NCI-H345 treated with DMSO at 0.1 percent for 48 hours (cell line): ENCODE measurements at regions not wholly inside any gene's neighbourhood (a gene's known extent, or its start where the extent isn't known, plus 50 kb on each side); places are given as distances from the start of the nearest gene placed in this dataset.
"Not testable (repeated sequence)": the region's sequence is repeated elsewhere in the genome, so short reads cannot be mapped to it uniquely, and the experiment has no call there.

Source experiments
- DNase-seq: peaks from one replicate; lab custom pipeline; 2025; ENCODE audit not compliant: unreplicated experiment; lab: John Stamatoyannopoulos, UW

DNA sequence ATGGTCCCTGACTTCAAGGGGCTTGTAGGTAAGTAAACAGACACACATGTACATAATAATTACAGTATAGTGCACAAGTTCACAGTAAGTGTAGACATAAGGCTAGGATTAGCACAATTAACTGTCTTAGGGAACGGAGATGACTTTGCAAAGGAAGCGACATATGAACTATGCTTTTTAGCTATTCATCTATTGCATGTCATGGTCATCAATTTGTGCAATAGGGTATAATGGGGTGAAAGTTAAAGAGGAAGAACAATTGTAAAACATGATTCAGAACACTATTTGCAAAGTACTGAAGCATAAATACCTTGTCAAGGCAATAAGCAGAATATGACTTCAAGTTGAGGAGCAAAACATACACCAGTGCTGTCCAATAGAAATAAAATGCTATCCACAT is 112.3 kb upstream of the SLC8A1 start:
- DNase-seq = no peak

DNA sequence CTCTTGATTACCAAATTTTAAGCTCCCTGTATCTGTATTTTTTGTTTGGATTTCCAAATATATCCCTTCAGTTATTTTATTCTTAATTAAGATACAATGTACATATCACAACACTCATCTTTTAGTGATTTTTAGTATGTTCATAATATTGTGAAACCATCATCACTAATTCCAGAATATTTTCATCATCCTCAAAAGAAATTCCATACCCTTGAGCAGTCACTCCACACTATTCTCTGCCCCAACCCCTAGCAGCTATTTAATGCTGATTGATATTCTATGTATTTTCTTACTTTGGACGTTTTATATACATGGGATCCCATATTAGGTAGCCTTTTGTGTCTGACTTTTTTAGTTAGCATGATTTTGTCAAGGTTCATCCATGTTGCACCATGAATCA is 127.4 kb upstream of the SLC8A1 start:
- no peak for DNase-seq

DNA sequence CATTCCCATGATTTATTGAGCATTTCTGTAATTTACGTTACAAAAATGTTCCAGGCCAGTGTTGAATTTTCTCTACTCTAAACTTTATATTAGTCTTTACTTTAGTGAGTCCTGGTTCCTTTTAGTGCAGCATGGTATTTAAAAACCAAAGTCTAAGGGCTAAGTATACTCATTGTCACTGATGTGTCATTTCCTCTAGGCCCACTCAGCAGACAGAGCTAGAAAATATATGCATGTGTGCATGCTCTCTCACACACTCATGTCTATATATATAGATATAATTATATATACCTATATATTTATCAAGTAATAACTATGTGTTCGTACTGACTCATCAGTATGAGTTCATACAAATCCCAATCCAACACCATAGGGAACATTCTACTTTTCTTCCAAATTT is 132.5 kb upstream of the SLC8A1 start:
- DNase-seq = no peak

DNA sequence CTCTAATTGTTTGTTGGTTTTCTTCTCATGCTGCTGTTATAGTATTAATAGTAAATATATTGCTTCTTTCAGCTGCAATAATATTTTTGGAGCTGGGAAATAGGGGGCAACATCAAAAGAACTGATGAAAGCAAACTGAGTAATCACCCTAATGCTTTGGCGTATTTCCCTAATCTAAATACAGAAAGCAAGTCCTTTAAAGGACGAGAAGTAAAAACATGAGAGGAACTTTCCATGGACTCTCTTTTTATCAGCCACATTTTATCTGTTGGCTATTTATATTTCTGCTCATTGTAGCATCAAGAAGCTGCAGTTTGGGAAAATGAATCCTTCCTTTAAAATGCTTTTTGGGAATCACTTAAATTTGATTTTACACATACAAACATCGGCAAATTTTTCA is 139.9 kb upstream of the SLC8A1 start:
- no peak for DNase-seq

DNA sequence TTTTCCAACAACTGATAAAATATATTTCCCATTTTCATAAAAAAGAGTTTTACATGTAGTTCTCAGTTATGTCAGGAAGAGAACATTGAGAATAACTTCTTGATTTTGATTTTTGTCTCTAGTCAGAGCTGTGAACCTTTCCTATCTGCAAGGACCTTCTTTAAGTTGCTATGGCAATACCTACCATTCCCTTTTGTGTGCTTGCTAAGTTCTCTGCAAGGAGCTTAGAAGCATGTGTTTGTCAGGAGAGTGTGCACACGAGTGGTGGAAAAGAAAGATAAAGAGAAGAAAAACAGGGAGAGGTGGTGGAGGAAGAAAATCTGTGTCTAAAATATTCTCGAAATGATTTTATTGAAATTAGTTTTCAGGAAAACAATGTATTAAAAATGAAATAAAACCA is 140.3 kb upstream of the SLC8A1 start:
- no peak for DNase-seq

DNA sequence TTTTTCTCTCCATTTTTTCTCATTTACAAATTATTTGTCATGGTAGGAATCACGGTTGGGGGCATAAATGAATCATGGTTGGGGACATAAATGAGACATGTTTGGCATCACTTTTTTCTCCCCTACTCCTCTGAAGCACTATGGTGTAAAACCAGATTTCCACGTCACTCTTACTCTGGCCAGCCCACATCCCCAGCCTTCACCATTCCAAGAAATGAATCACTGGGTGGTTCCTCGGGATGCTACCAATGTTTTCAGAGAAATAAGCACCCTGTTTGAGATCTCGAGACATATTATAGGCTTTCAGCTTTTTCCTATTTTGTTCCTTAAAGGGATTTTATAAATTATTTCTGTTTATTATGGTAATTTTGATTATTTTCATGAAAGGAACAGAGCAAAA is 155.0 kb upstream of the SLC8A1 start:
- no peak for DNase-seq

DNA sequence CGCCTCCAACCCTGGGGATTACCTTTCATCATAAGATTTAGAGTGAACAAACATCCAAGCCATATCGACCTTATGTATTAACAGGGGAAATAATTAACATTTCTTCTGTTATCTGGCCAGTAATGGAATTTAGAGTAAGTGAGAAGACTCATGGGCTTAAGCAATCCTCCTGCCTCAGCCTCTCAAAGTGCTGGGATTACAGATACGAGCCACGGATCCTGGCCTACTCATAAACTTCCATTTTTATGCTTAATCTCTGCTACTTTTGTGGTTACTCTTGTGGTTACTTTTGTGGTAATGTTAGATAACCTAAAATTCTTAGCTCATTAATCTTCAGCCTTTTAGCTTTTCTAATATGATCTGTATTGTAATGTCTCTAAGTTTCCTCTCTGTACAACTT is 159.3 kb upstream of the SLC8A1 start:
- DNase-seq = no peak

DNA sequence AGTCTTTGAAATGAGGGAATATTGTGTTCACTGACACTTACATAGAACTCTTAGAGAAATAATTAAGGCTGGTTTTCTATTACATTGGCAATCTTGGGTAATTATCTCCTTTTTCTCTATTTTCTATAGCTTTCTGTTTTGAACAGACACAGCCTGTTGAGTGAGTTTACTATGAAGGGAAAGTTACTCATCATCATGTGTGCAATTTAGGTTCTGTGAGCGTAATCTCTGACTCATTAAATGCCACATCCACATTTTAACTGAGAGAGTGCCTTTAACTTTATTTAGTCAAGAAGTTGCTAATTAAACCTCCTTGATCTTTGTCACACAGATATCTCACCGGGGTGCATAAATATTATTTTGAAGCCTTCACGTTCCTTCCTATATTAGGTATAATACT is 174.0 kb upstream of the SLC8A1 start:
- no peak for DNase-seq

DNA sequence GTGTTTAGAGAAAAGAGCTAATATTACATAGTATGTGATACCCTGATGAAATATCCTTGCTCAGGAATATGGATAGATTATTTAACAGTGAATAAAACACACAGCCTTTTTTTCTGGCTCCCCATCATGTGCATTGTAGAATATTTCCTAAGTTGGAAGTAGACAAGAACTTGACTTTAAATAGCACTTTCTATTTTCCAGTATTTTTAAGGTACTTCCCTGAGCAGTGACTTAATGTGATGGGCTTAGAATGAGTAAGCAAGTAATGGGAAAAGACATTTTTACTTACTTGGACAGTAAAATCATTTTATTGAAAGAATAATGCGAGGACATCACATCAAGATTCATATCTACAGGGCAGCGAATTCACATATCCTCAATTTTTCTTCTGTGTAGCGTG is 176.7 kb upstream of the SLC8A1 start:
- no peak for DNase-seq

DNA sequence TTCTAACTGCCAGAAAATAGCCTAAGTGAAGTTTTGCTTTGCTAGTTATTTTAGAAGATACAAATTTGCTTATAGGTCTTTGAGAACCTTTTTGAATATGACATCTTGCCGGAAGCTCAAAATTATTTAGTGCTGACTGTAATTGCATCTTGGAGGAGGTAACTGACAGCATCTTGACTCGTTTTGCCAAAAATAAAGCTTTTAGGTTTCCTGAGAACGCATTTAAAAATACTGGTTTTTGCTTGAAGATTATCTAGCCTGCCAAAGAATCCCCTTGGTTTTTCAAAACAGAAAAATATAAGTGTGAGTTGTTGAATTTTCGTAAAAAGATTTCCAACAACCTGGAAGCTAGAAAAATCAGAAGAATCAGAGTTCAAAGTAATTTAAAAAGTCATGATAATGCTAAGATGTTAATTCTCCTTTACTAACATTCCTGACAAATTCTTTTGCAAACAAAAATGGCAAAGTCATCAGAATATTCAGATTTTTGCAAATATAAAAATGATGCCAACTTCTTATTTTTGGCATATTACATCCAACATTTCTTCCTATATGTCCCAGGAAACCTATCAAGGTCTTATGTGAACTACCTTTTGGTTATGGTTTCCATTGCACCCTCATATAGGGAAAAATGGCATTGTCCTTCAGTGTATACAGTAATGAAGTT is 178.0 kb upstream of the SLC8A1 start:
- DNase-seq = no peak

DNA sequence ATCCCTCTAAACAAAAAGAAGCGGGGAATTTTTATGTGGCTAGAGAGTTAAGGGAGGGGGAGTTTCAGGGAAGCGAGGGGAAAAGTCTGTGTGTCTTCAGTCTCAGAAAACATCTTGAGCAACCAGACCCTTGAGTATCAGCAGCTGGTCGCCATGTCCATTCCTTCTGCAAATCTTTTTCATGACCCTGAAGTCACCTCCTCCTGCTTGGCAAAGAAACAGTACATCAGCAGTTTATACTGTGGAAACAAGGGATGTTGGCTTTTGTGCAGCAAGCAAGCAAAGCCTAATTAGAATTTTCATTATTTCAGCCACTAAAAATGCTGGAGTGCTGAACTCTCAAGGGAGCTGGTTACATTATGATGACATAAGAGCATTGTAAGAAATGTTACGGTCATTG is 187.4 kb upstream of the SLC8A1 start:
- no peak for DNase-seq

DNA sequence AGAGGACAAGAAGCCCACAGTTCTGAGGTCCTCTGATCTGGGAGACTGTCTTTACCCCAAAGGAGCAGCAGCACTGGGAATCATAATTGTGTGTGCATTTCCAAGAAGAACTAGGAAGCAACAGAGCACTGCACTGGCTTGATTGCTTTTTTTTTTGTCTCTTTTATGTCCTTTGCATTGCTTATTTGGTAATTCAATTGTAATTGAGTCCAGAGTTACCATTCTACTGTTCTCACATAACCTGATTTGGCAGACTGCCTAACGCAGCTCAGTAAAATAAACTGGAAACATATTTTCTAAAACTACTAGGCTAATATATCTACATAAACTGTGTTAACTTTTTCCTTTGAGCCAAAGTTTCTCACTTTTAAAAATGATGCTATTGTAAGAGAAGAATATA is 190.3 kb upstream of the SLC8A1 start:
- no peak for DNase-seq

DNA sequence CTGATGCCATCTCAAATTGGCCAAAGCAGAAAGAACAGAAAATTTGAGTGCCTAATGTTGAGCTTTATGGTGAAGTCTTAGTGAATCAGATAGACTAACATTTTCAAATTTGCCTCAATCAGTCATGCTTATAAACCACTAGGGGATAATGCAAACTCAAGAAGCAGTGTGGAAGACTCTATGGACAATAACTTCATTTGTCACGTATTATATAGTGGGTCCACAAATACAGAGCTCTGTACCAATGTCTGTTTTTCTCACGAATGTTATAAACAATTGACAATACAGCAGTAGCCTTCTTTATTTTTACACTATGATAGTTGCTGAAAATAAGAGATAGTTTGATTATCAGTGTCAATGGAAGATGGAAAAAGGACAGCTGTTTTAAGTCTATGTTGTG is 190.8 kb upstream of the SLC8A1 start:
- no peak for DNase-seq

DNA sequence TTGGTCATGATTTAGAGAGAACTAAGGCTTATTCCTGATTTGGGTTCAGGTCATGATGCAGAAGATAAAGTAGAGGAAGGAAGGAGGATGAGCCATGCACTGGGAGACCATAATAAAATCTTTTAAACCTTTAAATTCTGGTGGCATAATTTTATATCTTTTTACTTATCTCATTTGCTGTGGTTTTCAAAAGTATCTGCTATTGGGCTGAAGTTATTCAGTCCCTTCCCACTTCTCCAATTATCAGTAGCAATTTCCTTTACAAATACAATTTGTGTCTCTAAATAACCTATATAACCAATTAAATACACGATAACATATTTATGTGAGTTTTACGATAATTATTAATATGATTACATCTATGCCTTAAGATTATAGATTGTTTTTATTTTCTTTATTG is 194.8 kb upstream of the SLC8A1 start:
- DNase-seq = no peak

DNA sequence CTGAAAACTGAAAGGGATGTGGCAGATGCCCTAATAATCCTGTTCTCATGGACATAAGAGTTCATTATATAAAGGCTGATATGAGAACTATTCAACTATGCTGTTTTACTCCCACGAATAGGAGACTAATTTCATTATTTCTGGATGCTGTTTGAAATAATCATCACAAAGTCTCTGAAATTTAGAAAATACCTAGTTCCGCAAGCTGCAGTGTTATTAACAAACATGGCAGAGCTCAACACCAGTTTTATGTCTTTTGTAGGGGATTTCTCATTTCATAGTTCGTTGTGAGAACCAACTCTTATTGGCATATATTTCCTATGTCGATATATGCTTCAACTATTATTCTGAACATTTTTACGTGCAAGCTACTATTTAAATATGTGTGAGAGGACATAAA is 200.3 kb upstream of the SLC8A1 start:
- DNase-seq = no peak

DNA sequence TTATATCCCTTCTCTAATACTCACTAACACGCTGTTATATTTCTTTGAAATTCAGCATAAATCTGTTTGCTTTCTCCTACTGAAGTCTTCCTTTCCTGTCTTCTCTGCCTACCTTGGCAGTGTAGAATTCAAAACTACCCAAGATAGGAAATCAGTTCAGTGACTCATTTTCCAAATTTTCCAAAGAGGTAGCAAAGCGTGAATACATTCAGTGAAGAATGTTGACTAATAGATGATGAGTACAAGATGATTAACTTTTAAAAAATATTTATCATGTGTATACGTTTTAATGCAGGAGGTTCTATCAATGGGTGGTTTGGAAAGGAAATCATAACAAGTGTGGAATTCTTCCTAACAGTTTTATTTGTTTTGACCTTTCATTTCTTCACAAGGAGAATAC is 201.9 kb upstream of the SLC8A1 start:
- DNase-seq = no peak

DNA sequence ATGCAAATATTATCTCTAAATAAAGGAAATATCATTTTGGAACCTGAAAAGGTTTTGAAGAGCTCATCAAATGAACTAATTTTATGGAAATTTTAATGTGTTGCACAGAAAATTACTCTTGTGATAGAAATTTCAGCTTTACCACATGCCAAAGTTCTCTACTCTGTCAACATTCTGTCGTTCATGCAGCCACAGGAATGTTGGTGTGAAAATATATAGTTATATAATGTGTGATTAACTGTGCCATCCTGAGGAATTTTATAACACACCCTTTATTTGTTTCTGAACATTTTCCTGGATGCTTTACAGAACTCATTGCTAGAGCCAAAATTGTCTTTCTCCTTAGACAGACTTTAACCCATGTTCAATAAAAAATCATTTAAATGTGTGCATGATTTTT is 202.5 kb upstream of the SLC8A1 start:
- no peak for DNase-seq

DNA sequence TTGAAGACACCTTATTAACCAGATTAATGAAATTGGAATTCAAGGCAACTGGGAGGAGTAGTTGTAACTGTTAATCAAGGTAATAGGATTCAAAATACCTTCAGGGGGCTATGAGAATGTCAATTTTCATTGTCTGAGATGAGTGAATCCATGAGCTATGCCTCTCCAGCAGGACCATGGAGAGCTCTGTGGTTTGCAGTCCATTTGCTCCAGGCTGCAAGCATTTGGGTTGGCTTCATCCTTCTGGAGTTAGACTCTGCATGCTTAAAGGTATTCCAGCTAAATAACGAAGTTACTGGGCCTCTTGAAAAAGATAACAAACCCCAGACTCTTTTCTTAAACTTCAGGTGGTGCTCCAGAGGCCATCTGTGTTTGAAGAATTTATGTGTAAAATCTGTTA is 207.1 kb upstream of the SLC8A1 start:
- no peak for DNase-seq

DNA sequence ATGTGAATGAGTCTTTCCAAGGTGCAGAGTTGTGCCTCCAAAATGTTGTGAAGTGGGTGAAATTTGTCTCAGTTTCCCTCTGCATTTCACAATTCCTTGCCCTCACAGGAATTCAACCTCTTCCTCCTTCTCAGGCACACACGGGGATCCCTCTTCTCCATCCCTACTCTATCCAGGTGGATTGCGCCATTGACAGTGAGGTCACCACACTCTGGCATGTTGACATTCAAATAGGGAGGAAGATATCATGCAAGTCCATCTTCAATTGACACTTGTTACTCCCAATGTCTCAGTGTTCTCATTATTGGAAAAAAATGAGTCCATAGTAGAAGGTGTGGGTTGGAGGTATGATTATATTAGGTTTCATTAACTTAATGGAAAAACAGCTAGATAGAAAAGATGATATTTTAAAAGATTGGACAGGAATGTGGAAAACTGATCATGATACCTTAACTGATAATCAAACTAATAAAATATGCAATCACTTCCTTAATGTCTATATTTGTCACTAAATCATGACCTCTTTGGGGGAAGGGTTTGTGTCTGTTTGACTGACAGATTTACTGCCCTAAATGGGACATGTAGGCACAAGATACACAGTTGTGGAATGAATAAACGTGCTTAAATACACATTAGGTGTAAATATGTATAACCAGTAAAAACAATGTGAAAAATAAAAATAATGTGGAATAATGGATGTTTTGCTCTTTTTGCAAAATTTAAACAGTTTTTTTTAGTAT is 213.8 kb upstream of the SLC8A1 start:
- DNase-seq = no peak

DNA sequence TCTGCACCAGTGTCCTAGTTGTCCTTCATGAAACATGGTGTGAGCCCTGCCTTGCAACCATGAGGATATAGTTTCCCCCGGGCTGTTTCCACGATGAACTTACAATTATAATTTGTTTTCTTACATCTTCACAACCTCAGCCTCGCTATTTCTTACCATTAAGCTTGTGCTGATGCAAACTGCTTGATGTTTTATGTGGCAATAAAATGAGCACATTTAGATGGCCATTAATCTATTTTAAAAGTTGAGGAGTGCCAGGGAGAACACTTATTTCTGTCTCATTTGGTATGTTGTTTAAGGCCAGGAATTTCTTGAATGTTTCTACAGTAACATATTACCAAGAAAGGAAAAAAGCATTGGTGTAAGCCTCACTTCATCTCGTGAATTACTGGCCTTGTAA is 214.5 kb upstream of the SLC8A1 start:
- DNase-seq = no peak

DNA sequence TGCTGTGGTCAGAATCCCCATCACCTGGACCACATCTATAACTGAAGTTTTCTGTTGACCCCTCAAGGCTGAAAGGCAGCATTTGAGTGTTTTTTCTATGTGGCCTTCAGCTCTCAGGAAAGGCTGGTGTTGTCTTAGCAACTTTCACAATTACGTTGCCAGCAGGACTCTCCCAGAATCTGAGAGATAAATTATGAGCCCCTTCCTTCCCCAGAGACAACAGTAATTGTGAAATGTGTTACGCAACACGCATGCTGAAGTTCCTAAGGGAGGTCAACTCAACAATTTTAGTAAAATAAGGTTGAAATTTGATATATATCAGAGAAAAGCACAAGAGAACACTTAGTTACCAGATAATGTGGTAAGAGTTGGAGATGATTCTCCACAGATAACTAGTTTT is 216.5 kb upstream of the SLC8A1 start:
- DNase-seq = no peak

DNA sequence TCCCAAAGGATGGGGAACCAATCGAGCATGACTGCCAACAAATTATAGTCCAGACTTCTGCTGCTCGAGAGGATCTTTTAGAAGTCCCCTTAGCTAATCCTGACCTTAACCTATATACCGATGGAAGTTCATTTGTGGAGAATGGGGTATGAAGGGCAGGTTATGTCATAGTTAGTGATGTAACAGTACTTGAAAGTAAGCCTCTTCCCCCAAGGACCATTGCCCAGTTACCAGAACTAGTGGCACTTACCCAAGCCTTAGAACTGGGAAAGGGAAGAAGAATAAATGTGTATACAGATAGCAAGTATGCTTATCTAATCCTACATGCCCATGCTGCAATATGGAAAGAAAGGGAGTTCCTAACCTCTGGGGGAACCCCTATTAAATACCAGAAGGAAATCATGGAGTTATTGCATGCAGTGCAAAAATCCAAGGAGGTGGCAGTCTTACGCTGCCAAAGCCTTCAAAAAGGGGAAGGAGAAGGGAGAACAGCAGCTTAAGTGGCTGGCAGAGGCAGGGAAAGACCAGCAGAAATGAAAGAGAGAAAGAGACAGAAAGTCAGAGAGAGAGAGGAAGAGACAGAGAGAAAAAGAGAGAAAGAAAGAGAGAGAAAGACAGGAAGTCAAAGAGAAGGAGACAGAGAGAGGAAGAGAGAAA is 224.4 kb upstream of the SLC8A1 start:
- not testable (repeated sequence) for DNase-seq

DNA sequence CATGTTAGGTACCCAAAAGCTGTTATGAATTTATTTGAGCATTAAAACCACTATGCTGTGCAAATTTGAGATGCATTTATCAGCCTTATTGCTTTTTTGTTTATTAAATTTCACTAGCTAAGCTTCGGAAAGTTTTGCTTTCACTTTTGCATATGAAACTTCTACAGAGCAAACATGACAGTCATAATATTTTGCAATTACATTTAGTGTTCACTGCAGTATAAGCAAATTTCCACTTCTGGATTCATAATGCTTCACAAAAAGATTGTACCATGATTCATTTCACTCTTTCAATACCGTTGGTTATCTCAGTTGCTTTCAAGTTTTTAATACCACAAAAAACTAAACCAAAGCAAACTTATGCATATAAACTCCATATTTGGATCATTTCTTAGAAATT is 228.7 kb upstream of the SLC8A1 start:
- DNase-seq = no peak
